Loucy (cell line): ENCODE measurements at regions not wholly inside any gene's neighbourhood (a gene's known extent, or its start where the extent isn't known, plus 50 kb on each side); places are given as distances from the start of the nearest gene placed in this dataset.
A peak's percentile ranks its signal among the peaks of the same experiment; 100 is the strongest.

Source experiments
- H2AFZ ChIP-seq: fragments of 200-600 bp; sonication (generic); 2 replicates; pipeline ENCODE4 v1.6.0; 2016; ENCODE audit warnings: antibody characterized with exemption, mild to moderate bottlenecking, low read length, moderate library complexity
- H3F3A ChIP-seq: fragments of 200-600 bp; 2 replicates; pipeline ENCODE4 v1.6.0; 2016; ENCODE audit warnings: antibody characterized with exemption, low read depth, mild to moderate bottlenecking
- H3K27me3 ChIP-seq: fragments of 200-600 bp; sonication (generic); 2 replicates; pipeline ENCODE4 v1.6.1; 2014; ENCODE audit warnings: low read length, mild to moderate bottlenecking; ENCODE audit not compliant: insufficient read depth, poor library complexity, severe bottlenecking
- H3K36me3 ChIP-seq: fragments of 200-600 bp; sonication (generic); 2 replicates; pipeline ENCODE4 v1.6.1; 2016; ENCODE audit warnings: low read length; ENCODE audit not compliant: insufficient read depth
- H3K4me1 ChIP-seq: fragments of 200-600 bp; sonication (generic); 2 replicates; pipeline ENCODE4 v1.5.1; 2014; ENCODE audit warnings: low read length, mild to moderate bottlenecking; ENCODE audit not compliant: insufficient read depth, poor library complexity, severe bottlenecking
- H3K4me2 ChIP-seq: fragments of 200-600 bp; sonication (generic); 2 replicates; pipeline ENCODE4 v1.6.0; 2014; ENCODE audit warnings: antibody characterized with exemption, low read length, low read depth, mild to moderate bottlenecking; ENCODE audit not compliant: poor library complexity, severe bottlenecking
- H3K4me3 ChIP-seq: fragments of 200-600 bp; sonication (generic); 2 replicates; pipeline ENCODE4 v1.5.1; 2014; ENCODE audit warnings: low read length, mild to moderate bottlenecking, mixed read lengths; ENCODE audit not compliant: poor library complexity, severe bottlenecking
- H3K79me2 ChIP-seq: fragments of 200-600 bp; sonication (generic); 2 replicates; pipeline ENCODE4 v1.6.1; 2014; ENCODE audit warnings: low read length; ENCODE audit not compliant: insufficient read depth
- H3K9ac ChIP-seq: fragments of 200-600 bp; sonication (generic); 2 replicates; pipeline ENCODE4 v1.6.0; 2014; ENCODE audit warnings: mild to moderate bottlenecking, low read depth, low read length, moderate library complexity; ENCODE audit not compliant: poor library complexity, severe bottlenecking
- H3K9me2 ChIP-seq: fragments of 200-600 bp; sonication (generic); replicated peaks from 2 replicates; pipeline ENCODE4 v1.6.1; 2016; ENCODE audit warnings: low read depth, low read length, mixed read lengths
- H3K9me3 ChIP-seq: fragments of 200-600 bp; sonication (generic); 2 replicates; pipeline ENCODE4 v1.6.1; 2014; ENCODE audit warnings: mild to moderate bottlenecking, antibody characterized with exemption, low read length, low read depth; ENCODE audit not compliant: insufficient read depth
- H4K20me1 ChIP-seq: fragments of 200-600 bp; sonication (generic); 2 replicates; pipeline ENCODE4 v1.6.0; 2014; ENCODE audit warnings: antibody characterized with exemption, low read length, mild to moderate bottlenecking; ENCODE audit not compliant: insufficient read depth, poor library complexity, severe bottlenecking
- EZH2phosphoT487 ChIP-seq: fragments of 200-600 bp; IDR thresholded peaks from 2 replicates; pipeline ENCODE4 v1.6.1; 2018; ENCODE audit warnings: antibody characterized with exemption, mild to moderate bottlenecking, moderate library complexity, borderline replicate concordance
- TF ChIP-seq, protein P1 (sequence below): fragments of 200-600 bp; sonication (generic); conservative IDR thresholded peaks from 2 replicates; pipeline ENCODE4 v1.5.1; 2014; ENCODE audit warnings: mild to moderate bottlenecking, antibody characterized with exemption, low read length

DNA sequence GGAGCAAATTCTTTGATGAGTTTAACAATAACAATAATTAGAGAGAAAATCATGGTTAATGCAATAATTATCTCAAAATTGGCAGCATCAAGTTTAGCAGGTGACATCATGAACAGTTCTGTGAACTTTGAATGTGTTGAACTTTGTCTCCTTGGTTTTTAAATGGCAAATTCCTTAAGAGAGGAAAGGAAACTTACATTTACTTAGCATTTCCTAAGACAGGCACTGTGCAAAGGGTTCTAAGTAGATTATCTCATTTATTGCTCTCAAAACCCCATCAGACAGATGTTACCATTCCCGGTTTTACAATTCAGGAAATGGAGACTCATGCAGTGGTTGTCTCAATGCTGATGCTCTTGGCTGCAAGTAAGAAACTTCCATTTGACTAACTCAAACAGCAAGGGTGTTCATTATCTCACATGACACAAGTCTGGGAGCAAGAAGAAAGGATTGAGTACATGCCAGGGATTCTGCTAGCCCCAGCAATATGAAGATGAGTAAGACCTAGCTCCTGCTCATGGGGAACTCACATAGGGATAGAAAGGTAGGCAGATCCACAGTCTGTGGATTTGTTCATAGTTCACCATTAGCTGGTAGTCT lies 81.3 kb upstream of the ITGA6 start:
- Histone ChIP-seq H3K36me3 (no peaks in the 10 kb centered on the region), H4K20me1 (no peaks in the 10 kb centered on the region), H3K27me3 (no peaks in the 10 kb centered on the region), H3K4me2 (no peak overlapping the region), H3K79me2 (no peaks in the 10 kb centered on the region), H3F3A (no peaks in the 10 kb centered on the region), H3K9me3 (peaks cover 8% of the 10 kb centered on the region; the same call in 1 of the 2 replicates), H2AFZ (no peak overlapping the region), H3K4me3 (no peak overlapping the region), H3K4me1 (peaks cover 18% of the 10 kb centered on the region), H3K9me2 (no peaks in the 10 kb centered on the region), H3K9ac (no peak overlapping the region)
- TF ChIP-seq, protein P1, sequence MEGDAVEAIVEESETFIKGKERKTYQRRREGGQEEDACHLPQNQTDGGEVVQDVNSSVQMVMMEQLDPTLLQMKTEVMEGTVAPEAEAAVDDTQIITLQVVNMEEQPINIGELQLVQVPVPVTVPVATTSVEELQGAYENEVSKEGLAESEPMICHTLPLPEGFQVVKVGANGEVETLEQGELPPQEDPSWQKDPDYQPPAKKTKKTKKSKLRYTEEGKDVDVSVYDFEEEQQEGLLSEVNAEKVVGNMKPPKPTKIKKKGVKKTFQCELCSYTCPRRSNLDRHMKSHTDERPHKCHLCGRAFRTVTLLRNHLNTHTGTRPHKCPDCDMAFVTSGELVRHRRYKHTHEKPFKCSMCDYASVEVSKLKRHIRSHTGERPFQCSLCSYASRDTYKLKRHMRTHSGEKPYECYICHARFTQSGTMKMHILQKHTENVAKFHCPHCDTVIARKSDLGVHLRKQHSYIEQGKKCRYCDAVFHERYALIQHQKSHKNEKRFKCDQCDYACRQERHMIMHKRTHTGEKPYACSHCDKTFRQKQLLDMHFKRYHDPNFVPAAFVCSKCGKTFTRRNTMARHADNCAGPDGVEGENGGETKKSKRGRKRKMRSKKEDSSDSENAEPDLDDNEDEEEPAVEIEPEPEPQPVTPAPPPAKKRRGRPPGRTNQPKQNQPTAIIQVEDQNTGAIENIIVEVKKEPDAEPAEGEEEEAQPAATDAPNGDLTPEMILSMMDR, result no peak
- TF ChIP-seq EZH2phosphoT487, result no peak

DNA sequence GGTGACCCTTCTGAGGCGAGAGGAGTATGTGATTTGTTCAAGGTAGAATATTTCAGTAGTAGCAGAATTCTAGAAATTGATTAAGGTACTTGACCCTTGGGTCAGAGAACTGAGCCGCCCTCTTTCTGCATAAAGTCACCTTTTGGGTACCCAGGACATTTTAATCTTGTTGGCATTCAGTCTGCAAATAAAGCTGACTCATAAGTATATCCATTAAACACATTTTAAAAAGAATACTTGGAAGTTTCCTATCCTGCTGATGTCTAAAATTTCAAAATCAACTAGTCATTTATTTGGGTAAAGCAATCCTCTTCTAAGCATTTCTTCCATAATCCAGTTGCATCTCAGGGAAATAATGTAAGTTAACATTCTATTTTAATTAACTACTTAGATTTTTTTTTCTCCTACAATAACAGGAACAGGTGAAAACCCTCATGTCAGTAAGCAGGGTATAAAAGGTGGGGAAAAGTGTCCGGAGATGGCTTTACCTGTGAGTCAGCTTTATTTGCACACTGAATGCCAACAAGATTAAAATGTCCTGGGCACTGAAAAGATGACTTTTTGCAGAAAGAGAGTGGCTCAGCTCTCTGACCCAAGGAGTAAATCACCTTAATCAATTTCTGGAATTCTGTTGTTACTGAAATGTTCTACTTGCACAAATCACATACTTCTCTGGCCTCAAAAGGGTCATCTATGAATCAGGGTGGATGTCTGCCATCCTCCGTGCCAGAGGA lies 78.7 kb upstream of the ITGA6 start:
- Histone ChIP-seq H4K20me1 (no peaks in the 10 kb centered on the region), H3K9ac (no peak overlapping the region), H3K27me3 (no peaks in the 10 kb centered on the region), H3K4me3 (no peak overlapping the region), H3K4me1 (peaks cover 5% of the 10 kb centered on the region), H3K4me2 (no peak overlapping the region), H3K36me3 (no peaks in the 10 kb centered on the region), H3K9me3 (peaks cover 8% of the 10 kb centered on the region; the same call in 1 of the 2 replicates), H2AFZ (no peak overlapping the region), H3K9me2 (no peaks in the 10 kb centered on the region), H3F3A (no peaks in the 10 kb centered on the region), H3K79me2 (no peaks in the 10 kb centered on the region)
- TF ChIP-seq, protein P1, result no peak
- TF ChIP-seq EZH2phosphoT487, result no peak

DNA sequence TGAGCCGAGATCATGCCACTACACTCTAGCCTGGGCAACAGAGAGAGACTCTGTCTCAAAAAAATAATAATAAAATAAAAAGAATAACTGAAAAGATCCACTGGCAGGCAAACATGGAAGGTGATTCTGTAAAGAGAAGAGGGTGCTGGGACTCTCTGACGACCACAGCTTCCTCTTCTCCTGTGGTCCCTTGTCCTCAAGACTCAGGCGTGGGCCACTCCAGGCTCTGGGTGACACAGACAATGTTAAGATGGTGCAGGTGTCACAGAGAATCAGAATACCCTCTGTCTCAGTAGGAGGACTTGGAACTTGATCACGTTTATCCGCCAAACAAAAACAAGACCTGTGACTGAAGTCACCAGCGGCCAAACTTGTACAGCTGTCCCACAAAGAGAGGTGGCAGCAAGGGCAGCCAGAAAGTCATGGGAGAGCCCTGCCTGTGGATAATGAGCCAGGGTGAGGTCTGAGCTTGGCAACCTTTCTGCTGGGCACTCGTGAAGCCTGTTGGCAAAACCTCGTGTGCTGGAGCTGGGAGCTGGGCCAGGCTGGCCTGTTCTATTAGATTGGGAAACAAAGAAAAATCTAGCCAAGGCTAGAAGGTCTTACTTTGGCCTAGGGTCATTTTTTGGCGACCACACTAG lies 76.4 kb upstream of the ITGA6 start:
- Histone ChIP-seq H3K9me2 (no peaks in the 10 kb centered on the region), H4K20me1 (no peaks in the 10 kb centered on the region), H3F3A (no peaks in the 10 kb centered on the region), H2AFZ (0 out of 2 replicates have a peak overlapping the region, but pooled peaks have one; percentile 46), H3K4me3 (no peak overlapping the region), H3K4me2 (no peak overlapping the region), H3K27me3 (no peaks in the 10 kb centered on the region), H3K9ac (no peak overlapping the region), H3K79me2 (no peaks in the 10 kb centered on the region), H3K9me3 (no peaks in the 10 kb centered on the region), H3K36me3 (no peaks in the 10 kb centered on the region), H3K4me1 (peaks cover 4% of the 10 kb centered on the region)
- no peak for TF ChIP-seq EZH2phosphoT487
- TF ChIP-seq, protein P1, result no peak
